ENCODE measurements at regions not wholly inside any gene's neighbourhood (a gene's known extent, or its start where the extent isn't known, plus 50 kb on each side); places are given as distances from the start of the nearest gene placed in this dataset.

GRCh38 chr4:123966990-123967769, 570.6 kb downstream of the SPRY1 start:
- no peak for TF ChIP-seq GATA2 (IDR thresholded peaks at IDR 0.05; ENCODE audit: low read depth, low read length)
- TF ChIP-seq GATA3 (IDR thresholded peaks at IDR 0.05; ENCODE audit: low read depth, low read length): no peak

Data from SH-SY5Y (cell line).